Loucy (cell line): ENCODE measurements at regions not wholly inside any gene's neighbourhood (a gene's known extent, or its start where the extent isn't known, plus 50 kb on each side); places are given as distances from the start of the nearest gene placed in this dataset.

Experiments
- EZH2phosphoT487 ChIP-seq: fragments of 200-600 bp; IDR thresholded peaks from 2 replicates; pipeline ENCODE4 v1.6.1; 2018; ENCODE audit warnings: antibody characterized with exemption, mild to moderate bottlenecking, moderate library complexity, borderline replicate concordance
- TF ChIP-seq, protein P1 (sequence below): fragments of 200-600 bp; sonication (generic); conservative IDR thresholded peaks from 2 replicates; pipeline ENCODE4 v1.5.1; 2014; ENCODE audit warnings: mild to moderate bottlenecking, antibody characterized with exemption, low read length

DNA sequence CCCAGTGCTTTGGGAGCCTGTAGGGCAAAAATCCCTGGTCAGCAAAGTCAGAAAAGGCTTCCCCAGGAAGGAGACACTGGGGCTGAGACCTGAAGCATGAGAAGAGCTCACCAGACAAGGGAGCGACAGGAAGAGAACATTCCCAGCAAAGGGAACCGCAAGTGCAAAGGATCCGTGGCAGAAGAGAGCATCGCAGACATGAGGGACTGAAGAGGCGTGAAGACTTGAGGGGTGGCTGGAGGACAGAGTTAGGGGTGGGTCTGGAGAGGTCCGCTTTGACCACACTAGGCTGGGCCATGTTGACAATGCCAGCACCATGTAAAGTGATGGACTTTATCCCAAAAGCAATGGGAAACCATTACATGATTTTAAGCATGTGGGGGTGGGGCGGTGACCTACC lies 128.1 kb upstream of the IRX3 start:
- TF ChIP-seq, protein P1, sequence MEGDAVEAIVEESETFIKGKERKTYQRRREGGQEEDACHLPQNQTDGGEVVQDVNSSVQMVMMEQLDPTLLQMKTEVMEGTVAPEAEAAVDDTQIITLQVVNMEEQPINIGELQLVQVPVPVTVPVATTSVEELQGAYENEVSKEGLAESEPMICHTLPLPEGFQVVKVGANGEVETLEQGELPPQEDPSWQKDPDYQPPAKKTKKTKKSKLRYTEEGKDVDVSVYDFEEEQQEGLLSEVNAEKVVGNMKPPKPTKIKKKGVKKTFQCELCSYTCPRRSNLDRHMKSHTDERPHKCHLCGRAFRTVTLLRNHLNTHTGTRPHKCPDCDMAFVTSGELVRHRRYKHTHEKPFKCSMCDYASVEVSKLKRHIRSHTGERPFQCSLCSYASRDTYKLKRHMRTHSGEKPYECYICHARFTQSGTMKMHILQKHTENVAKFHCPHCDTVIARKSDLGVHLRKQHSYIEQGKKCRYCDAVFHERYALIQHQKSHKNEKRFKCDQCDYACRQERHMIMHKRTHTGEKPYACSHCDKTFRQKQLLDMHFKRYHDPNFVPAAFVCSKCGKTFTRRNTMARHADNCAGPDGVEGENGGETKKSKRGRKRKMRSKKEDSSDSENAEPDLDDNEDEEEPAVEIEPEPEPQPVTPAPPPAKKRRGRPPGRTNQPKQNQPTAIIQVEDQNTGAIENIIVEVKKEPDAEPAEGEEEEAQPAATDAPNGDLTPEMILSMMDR: no peak
- TF ChIP-seq EZH2phosphoT487: no peak
